RWPE2 (cell line): ENCODE measurements at regions not wholly inside any gene's neighbourhood (a gene's known extent, or its start where the extent isn't known, plus 50 kb on each side); places are given as distances from the start of the nearest gene placed in this dataset.

Experiments used
- ATAC-seq: fragments of 200-7000 bp; cut with Tn5 transposase; 3 replicates; pipeline ENCODE4 v1.9.1; 2021; ENCODE audit warnings: low read depth
- DNase-seq: peaks from one replicate; pipeline ENCODE4 v3.0.0-alpha.2; 2020; ENCODE audit warnings: low spot score
- H3K27ac ChIP-seq: fragments of 450-650 bp; 2 replicates; pipeline ENCODE4 v1.5.1; 2017; ENCODE audit warnings: mild to moderate bottlenecking; ENCODE audit not compliant: poor library complexity, severe bottlenecking
- H3K27me3 ChIP-seq: fragments of 250-450 bp; sonication (Bioruptor Pico); 2 replicates; pipeline ENCODE4 v1.5.1; 2021; ENCODE audit warnings: mild to moderate bottlenecking, moderate library complexity; ENCODE audit not compliant: insufficient read depth, poor library complexity, severe bottlenecking
- H3K36me3 ChIP-seq: fragments of 250-450 bp; sonication (Bioruptor Pico); 2 replicates; pipeline ENCODE4 v1.5.1; 2020; ENCODE audit warnings: low read depth, mild to moderate bottlenecking, moderate library complexity
- H3K4me1 ChIP-seq: fragments of 250-450 bp; sonication (Bioruptor Pico); 2 replicates; pipeline ENCODE4 v1.5.1; 2021; ENCODE audit warnings: mild to moderate bottlenecking, moderate library complexity; ENCODE audit not compliant: insufficient read depth, poor library complexity, severe bottlenecking
- H3K4me3 ChIP-seq: fragments of 250-450 bp; sonication (Bioruptor Pico); 2 replicates; pipeline ENCODE4 v1.5.1; 2021; ENCODE audit warnings: mild to moderate bottlenecking, moderate library complexity; ENCODE audit not compliant: severe bottlenecking
- H3K9me3 ChIP-seq: fragments of 250-450 bp; sonication (Bioruptor Pico); 2 replicates; pipeline ENCODE4 v1.5.1; 2021; ENCODE audit warnings: mild to moderate bottlenecking, moderate library complexity; ENCODE audit not compliant: severe bottlenecking
- CTCF ChIP-seq: fragments of 450-650 bp; IDR thresholded peaks from one replicate; pipeline ENCODE4 v1.5.1; 2017; ENCODE audit warnings: mild to moderate bottlenecking, moderate library complexity; ENCODE audit not compliant: poor library complexity, severe bottlenecking

DNA sequence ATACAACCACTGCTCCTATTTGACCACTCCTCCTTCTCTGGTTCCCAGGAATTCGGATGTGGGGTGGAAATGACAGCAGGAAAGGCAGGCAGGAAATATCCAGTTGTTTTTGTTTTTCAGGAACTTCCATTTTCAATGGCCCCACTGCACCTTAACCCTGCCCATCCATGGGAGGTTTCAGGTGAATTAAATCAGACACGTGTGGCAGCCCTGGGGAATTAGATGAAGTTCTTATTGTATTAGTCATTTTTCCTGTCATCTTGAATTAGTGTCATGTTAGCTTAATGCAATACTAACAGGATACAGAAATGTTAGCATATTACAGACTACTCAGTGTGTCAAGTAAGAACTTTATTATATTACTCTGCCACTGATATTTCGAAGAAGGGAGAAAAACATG, 146.4 kb downstream of the CHD9NB start:
- no peak for DNase-seq

GRCh38 chr16:52896478-52897164, 156.1 kb downstream of the CHD9NB start:
- TF ChIP-seq CTCF: no peak
- Histone ChIP-seq H3K9me3 (no peaks in the 10 kb centered on the region), H3K4me1 (no peaks in the 10 kb centered on the region), H3K4me3 (no peak overlapping the region), H3K27me3 (peaks cover 6% of the 10 kb centered on the region), H3K36me3 (no peaks in the 10 kb centered on the region), H3K27ac (no peak overlapping the region)
- ATAC-seq (no peak), DNase-seq (no peak)

More for the DNA sequence above, 146.4 kb downstream of the CHD9NB start:
- peak; percentile 83 for ATAC-seq
- H3K27me3 ChIP-seq: peaks cover 3% of the 10 kb centered on the region
- H3K4me3 ChIP-seq: no peak overlapping the region
- no peak overlapping the region for H3K27ac ChIP-seq
- H3K36me3 ChIP-seq: no peaks in the 10 kb centered on the region
- no peak for TF ChIP-seq CTCF
- no peaks in the 10 kb centered on the region for H3K9me3 ChIP-seq
- H3K4me1 ChIP-seq: peaks cover 7% of the 10 kb centered on the region

DNA sequence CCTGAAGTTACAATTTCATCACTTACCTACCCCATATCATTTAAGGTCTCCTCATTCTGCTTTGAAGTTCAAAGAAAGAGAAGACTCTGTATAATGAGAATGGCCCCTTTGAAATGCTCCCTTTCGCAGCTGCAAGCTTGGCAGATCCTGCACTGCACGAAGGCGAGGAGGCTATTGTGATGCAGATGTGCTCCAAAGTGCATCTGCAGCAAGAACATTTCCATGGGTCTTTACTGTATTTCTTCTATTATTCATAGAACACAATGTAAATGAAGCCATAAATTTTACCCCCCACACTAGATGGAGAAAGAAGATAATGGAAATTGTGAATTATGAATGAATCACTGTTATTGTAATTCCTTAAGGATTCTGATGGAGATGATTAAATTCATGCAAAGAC, 178.7 kb downstream of the CHD9NB start:
- H3K27me3 ChIP-seq: peaks cover 4% of the 10 kb centered on the region
- H3K27ac ChIP-seq: no peak overlapping the region
- no peaks in the 10 kb centered on the region for H3K36me3 ChIP-seq
- H3K9me3 ChIP-seq: no peaks in the 10 kb centered on the region
- DNase-seq (no peak), ATAC-seq (no peak)
- TF ChIP-seq CTCF: no peak
- H3K4me1 ChIP-seq: no peaks in the 10 kb centered on the region
- no peak overlapping the region for H3K4me3 ChIP-seq

GRCh38 chr16:52872731-52873130, 180.0 kb downstream of the CHD9NB start:
- Histone ChIP-seq H3K36me3 (no peaks in the 10 kb centered on the region), H3K27ac (no peak overlapping the region), H3K4me1 (no peaks in the 10 kb centered on the region), H3K4me3 (no peak overlapping the region), H3K27me3 (peaks cover 4% of the 10 kb centered on the region), H3K9me3 (no peaks in the 10 kb centered on the region)
- no peak for TF ChIP-seq CTCF
- ATAC-seq (no peak), DNase-seq (no peak)

DNA sequence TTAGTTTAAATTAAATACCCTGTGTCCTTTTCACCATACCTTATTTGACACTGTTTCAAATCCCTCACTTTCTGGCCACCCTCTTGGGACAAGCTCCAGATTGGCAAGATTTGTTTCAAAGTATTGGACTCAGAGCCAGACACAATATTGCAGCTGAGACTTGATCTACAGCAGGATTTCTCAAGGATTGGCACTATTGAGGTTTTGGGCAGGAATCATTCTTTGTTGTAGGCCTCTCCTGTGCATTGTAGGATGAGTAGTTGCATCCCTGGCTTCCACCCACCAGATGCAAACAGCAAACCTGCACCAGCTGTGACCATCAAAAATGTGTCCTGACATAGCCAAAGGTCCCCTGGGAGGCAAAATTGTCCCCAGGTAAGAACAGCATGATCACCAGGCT, 181.2 kb downstream of the CHD9NB start:
- peaks cover 4% of the 10 kb centered on the region for H3K27me3 ChIP-seq
- H3K36me3 ChIP-seq: no peaks in the 10 kb centered on the region
- TF ChIP-seq CTCF: no peak
- no peaks in the 10 kb centered on the region for H3K9me3 ChIP-seq
- no peaks in the 10 kb centered on the region for H3K4me1 ChIP-seq
- H3K27ac ChIP-seq: no peak overlapping the region
- H3K4me3 ChIP-seq: no peak overlapping the region
- ATAC-seq: no peak
- no peak for DNase-seq
